CD4-positive, alpha-beta T cell (primary cell): ENCODE measurements at regions not wholly inside any gene's neighbourhood (a gene's known extent, or its start where the extent isn't known, plus 50 kb on each side); places are given as distances from the start of the nearest gene placed in this dataset.

Source experiments
- ATAC-seq: fragments of 200-7000 bp; cut with Tn5 transposase; one replicate; pipeline ENCODE4 v1.10.0; 2022; ENCODE audit warnings: mild to moderate bottlenecking; ENCODE audit not compliant: poor library complexity
- CTCF ChIA-PET: fragments of 350-600 bp; sonication (Branson Sonifier 250); formaldehyde crosslinking; loops from one replicate; lab custom pipeline; 2021; ENCODE audit warnings: antibody characterized with exemption, inconsistent platforms; lab: Charles Lee
- POLR2A ChIA-PET: fragments of 350-600 bp; sonication (Branson Sonifier 250); formaldehyde crosslinking; loops from one replicate; lab custom pipeline; 2021; ENCODE audit warnings: antibody characterized with exemption, inconsistent platforms; lab: Charles Lee
- DNase-seq, 14 experiments: peaks; one replicate each; pipeline ENCODE4 v3.0.0-alpha.2; 2013 to 2020; ENCODE audit warnings: mixed read lengths in 2 of 14
- H3K27ac ChIP-seq, 2 donors: one replicate each; pipeline versions ENCODE4 v1.5.1 to v1.7.0; 2013; ENCODE audit warnings: low read length in 2 of 2, low read depth in 1 of 2, mild to moderate bottlenecking in 1 of 2
- H3K27me3 ChIP-seq, 2 experiments: 1 replicate in 1 of 2; 2 replicates in 1 of 2; pipeline versions ENCODE4 v1.6.1 to v1.7.0; 2013; ENCODE audit warnings: low read length in 2 of 2, control low read depth in 1 of 2, mild to moderate bottlenecking in 1 of 2, moderate library complexity in 1 of 2; ENCODE audit not compliant: insufficient read depth in 2 of 2, control insufficient read depth in 1 of 2
- H3K36me3 ChIP-seq: one replicate; pipeline ENCODE4 v1.6.1; 2013; ENCODE audit warnings: low read length, control low read depth; ENCODE audit not compliant: insufficient read depth
- H3K4me1 ChIP-seq: one replicate; pipeline ENCODE4 v1.6.1; 2013; ENCODE audit warnings: low read length, control low read depth; ENCODE audit not compliant: insufficient read depth
- H3K4me3 ChIP-seq: one replicate; pipeline ENCODE4 v1.5.1; 2013; ENCODE audit warnings: mild to moderate bottlenecking, low read length, moderate library complexity
- H3K9me3 ChIP-seq, 2 experiments: 1 replicate in 1 of 2; 2 replicates in 1 of 2; pipeline versions ENCODE4 v1.6.1 to v1.7.0; 2013; ENCODE audit warnings: low read length in 2 of 2, mild to moderate bottlenecking in 2 of 2, control low read depth in 1 of 2, moderate library complexity in 1 of 2; ENCODE audit not compliant: control insufficient read depth in 1 of 2, insufficient read depth in 1 of 2
- H3K27ac Mint-ChIP-seq: one replicate; pipeline ENCODE4 v1.8.0; 2020; ENCODE audit warnings: mixed read lengths
- H3K27me3 Mint-ChIP-seq: one replicate; pipeline ENCODE4 v1.8.0; 2021; ENCODE audit warnings: mixed read lengths
- H3K36me3 Mint-ChIP-seq: one replicate; pipeline ENCODE4 v1.8.0; 2021; ENCODE audit warnings: low read depth, mixed read lengths
- H3K4me1 Mint-ChIP-seq: one replicate; pipeline ENCODE4 v1.8.0; 2021; ENCODE audit warnings: low read depth, mixed read lengths
- H3K4me3 Mint-ChIP-seq: one replicate; pipeline ENCODE4 v1.8.0; 2020; ENCODE audit warnings: mild to moderate bottlenecking, mixed read lengths
- H3K9me3 Mint-ChIP-seq: one replicate; pipeline ENCODE4 v1.8.0; 2020; ENCODE audit warnings: mixed read lengths
- CTCF ChIP-seq: fragments of 200-600 bp; IDR thresholded peaks from one replicate; pipeline ENCODE4 v1.8.0; 2022; ENCODE audit warnings: antibody characterized with exemption, mild to moderate bottlenecking
- intact Hi-C, 2 experiments: fragments of 100-400 bp; cut with DNase I in 1 of 2; cut with micrococcal nuclease in 1 of 2; formaldehyde crosslinking; loops; one replicate each; pipeline versions ENCODE4 v1.15.1 to v1.9.0; 2023 to 2025; cut with DNase I, micrococcal nuclease

DNA sequence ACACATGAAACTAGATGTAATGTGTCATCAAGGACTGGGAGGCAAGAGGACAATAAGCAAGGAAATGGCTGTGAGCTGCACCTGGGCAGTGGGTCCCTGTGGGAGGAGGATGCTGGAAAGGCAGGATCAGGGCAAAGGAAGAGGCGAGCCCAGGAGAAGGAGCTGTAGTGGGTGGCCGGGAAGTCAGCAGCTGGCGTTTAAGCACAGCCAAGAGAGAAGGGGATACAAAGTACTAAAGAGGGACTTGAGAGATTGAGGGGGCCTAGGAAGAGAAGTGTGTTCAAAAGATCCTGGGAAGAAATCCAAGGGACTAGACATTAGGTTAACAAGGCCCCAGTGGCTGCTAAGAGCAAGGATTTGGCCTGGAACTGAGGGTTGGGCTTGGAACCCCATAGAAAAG lies 188.5 kb upstream of the SLC24A5 start:
- H3K36me3 ChIP-seq = no peaks in the 10 kb centered on the region
- ATAC-seq = no peak
- Mint-ChIP-seq H3K9me3 (peaks cover 3% of the 10 kb centered on the region), H3K36me3 (no peaks in the 10 kb centered on the region), H3K27ac (no peak overlapping the region), H3K4me1 (no peaks in the 10 kb centered on the region), H3K4me3 (no peak overlapping the region), H3K27me3 (peaks cover 17% of the 10 kb centered on the region)
- H3K27me3 ChIP-seq = no peaks in the 10 kb centered on the region
- no peak overlapping the region for H3K27ac ChIP-seq
- DNase-seq = no peak
- ChIA-PET CTCF (no interaction called here), POLR2A (no interaction called here)
- no peak overlapping the region for H3K4me3 ChIP-seq
- TF ChIP-seq CTCF = no peak
- no peaks in the 10 kb centered on the region for H3K9me3 ChIP-seq
- H3K4me1 ChIP-seq = no peaks in the 10 kb centered on the region
- intact Hi-C loops = no loop called here

DNA sequence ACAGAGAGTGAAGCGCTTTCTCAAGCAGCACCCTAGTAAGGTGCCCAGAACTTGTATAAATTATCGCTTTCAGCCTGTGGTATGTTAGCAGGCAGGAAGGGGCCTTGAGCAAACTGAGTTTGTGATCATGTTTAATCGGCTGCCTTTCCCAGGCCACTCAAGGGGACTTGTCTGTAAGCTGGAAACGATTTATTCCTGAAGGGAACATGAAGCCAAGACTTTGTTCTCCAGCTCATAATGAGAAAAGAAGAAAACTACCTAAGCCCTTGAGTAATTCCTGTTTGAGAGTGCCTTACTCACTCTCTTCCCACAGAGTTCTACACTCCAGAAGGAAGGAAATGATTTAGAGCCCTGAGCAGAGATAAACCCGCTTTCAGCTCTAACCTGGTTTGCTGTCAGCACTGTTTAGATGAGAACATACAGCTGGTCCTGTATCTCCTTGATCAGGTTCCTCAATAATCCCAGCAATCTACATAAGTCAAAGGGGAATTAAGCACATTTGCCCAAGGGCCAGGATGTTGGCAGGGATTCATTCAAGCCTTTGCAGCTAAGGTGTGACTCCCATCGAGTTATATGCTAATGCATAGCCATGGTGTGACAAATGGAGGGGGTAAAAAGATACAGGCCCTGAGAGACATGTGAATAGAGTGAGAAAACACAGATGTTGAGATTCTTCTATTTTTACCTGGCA lies 187.7 kb upstream of the SLC24A5 start:
- Histone ChIP-seq H3K9me3 (no peaks in the 10 kb centered on the region), H3K36me3 (no peaks in the 10 kb centered on the region), H3K27me3 (no peaks in the 10 kb centered on the region), H3K4me1 (no peaks in the 10 kb centered on the region), H3K27ac (no peak overlapping the region), H3K4me3 (no peak overlapping the region)
- Mint-ChIP-seq H3K4me3 (no peak overlapping the region), H3K27ac (no peak overlapping the region), H3K27me3 (peaks cover 17% of the 10 kb centered on the region), H3K4me1 (no peaks in the 10 kb centered on the region), H3K36me3 (no peaks in the 10 kb centered on the region), H3K9me3 (no peaks in the 10 kb centered on the region)
- TF ChIP-seq CTCF = no peak
- DNase-seq = no peak
- intact Hi-C loops = no loop called here
- POLR2A ChIA-PET = no interaction called here
- no peak for ATAC-seq
- CTCF ChIA-PET = no interaction called here

DNA sequence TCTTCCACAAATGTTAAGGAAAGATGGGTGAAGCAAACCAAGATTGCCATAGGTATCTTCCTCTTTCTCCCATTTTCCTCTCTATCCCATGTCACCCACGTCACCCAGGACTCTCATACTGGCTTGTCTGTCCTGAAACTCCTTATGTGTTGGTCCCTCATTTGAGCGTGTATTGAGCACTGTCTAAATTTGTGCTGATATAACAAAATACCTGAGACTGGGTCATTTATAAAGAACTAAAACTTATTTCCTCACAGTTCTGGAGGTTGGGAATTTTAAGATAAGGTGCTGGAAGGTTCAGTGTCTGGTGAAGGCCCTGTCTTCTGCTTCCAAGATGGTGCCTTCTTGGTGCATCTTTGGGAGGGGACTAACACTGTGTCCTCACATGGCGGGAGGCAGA lies 186.9 kb upstream of the SLC24A5 start:
- no peak overlapping the region for H3K27ac ChIP-seq
- TF ChIP-seq CTCF = no peak
- ChIA-PET CTCF (no interaction called here), POLR2A (no interaction called here)
- no peaks in the 10 kb centered on the region for H3K36me3 ChIP-seq
- H3K4me1 ChIP-seq = no peaks in the 10 kb centered on the region
- Mint-ChIP-seq H3K4me1 (no peaks in the 10 kb centered on the region), H3K9me3 (no peaks in the 10 kb centered on the region), H3K27me3 (peaks cover 17% of the 10 kb centered on the region), H3K36me3 (no peaks in the 10 kb centered on the region), H3K4me3 (no peak overlapping the region), H3K27ac (no peak overlapping the region)
- no peaks in the 10 kb centered on the region for H3K27me3 ChIP-seq
- no peak for ATAC-seq
- DNase-seq = no peak
- H3K9me3 ChIP-seq = no peaks in the 10 kb centered on the region
- H3K4me3 ChIP-seq = no peak overlapping the region
- intact Hi-C loops = no loop called here
